NCI-H2227 (cell line): ENCODE measurements at regions not wholly inside any gene's neighbourhood (a gene's known extent, or its start where the extent isn't known, plus 50 kb on each side); places are given as distances from the start of the nearest gene placed in this dataset.

Experiments used
- DNase-seq: peaks from one replicate; lab custom pipeline; 2025; ENCODE audit not compliant: unreplicated experiment; lab: John Stamatoyannopoulos, UW

DNA sequence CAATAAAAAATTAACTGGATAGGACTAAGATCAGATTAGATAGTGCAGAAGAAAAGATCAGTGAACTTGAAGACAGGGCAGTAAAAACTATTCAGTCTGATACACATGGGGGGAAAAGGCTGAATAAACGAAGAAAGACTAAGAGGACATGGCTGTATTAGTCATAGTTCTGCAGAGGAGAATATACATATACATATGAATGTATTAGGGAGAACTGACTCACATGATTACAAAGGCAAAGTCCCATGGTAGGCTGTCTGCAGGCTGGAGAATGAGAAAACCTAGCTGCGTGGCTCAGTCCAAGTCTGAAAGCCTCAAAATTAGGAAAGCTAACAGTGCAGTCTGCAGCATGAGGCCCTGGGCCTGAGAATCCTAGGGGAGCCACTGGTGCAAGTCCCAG lies 98.2 kb upstream of the GNAO1 start:
- DNase-seq, result no peak

GRCh38 chr16:56090076-56090475 lies 101.2 kb upstream of the GNAO1 start:
- no peak for DNase-seq

- DNase-seq, result no peak
Observed at GRCh38 chr16:56087626-56088025, 103.7 kb upstream of the GNAO1 start.

DNA sequence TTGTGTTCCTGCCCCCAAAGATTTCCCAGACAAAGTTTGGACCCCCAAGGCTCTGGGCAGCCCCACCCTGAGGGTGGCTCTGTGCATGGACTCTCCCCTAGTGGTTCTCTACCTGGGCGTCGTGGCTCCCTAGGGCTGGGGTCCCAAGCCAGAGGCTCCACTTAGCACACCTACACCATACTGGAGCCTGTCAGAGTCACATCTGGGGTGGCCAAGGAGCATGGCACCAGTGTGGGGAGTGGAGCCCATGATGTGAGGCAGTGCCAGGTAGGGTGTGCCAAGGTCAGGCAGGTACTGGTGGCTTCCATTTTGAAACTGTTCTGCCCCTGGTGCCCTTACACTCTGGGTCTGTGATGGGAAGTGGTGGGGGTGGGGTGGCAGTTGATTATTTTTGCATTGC lies 109.9 kb upstream of the GNAO1 start:
- DNase-seq, result no peak

GRCh38 chr16:56075732-56076388 lies 115.4 kb upstream of the GNAO1 start:
- no peak for DNase-seq

GRCh38 chr16:56073508-56073907 lies 117.8 kb upstream of the GNAO1 start:
- no peak for DNase-seq

DNA sequence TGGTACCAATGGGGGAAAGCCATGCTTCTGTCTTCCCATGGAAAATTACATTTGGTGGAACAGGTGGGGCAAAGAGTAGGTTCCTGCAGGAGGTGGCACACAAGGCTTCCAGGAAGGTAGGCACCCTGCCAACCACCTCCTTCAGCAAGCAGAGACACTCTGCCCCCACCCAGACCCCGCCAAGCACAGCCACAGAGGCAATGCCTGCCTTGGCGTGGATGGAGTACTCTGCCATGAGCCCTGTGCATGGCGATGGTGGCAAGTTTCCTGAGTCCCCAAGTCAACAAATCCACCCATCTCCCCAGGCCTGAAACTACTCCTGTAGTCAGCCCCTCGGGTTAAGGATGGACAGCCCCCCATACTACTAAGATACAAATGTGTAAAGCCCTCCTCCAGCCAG lies 119.2 kb upstream of the GNAO1 start:
- no peak for DNase-seq

GRCh38 chr16:56068816-56069215 lies 122.5 kb upstream of the GNAO1 start:
- DNase-seq, result no peak

- DNase-seq, result no peak
Observed at GRCh38 chr16:56068314-56068713, 123.0 kb upstream of the GNAO1 start.

DNA sequence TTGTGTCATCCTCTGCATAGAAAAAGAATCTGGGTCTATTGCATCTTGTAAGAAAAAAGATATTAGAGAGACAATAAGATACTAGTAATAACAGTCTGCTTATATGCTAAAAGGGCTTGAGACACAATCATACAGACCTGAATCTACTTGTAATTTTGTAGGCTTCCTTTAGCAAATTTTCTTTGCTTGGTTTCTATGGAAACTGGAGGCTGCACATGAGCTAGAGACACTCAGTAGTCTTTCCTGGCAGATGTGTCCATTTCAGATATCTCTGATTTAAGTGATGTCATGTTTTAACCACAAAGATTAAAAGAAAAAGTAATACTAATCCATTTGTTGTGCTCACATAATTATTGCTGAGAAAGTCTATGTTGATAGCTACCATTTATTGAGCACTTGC lies 123.9 kb upstream of the GNAO1 start:
- DNase-seq, result no peak

DNA sequence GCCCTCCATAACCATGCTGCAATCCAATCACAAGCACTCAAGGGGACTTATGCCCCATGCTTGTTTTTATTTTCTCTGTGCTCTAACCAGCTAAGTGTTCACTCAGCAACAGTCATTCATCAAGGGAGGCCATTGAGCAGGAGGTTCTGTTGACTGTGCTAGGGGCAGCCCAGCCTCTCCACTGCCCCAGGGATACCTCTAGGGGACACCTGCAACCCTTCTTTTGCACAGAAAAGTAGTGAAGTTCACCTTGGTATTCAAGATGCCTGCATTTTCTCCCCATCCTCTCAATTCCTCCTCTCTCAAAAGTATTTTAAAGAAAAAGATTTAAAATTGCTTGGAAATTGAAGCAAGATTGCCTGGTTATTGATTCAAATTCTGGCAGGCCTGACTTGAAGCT lies 124.7 kb upstream of the GNAO1 start:
- DNase-seq, result no peak

GRCh38 chr16:56063111-56063510 lies 128.2 kb upstream of the GNAO1 start:
- DNase-seq, result no peak

GRCh38 chr16:56057151-56057550 lies 134.1 kb upstream of the GNAO1 start:
- DNase-seq, result no peak

DNA sequence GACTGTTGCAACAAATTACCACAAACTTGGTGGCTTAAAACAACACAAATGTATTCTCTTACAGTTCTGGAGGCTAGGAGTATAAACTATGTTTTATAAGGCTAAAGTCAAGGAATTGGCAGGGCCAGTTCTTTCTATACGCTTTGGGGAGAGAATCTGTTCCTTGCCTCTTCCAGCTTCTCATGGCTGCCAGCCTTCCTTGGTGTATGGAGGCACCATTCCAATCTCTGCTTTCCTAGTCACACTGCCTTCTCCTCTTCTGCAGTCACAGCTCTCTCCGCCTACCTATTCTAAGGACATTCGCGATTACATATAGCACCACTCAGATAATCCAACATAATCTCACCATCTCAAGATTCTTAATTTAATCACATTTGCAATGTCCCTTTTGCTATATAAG lies 140.4 kb upstream of the GNAO1 start:
- DNase-seq, result no peak

DNA sequence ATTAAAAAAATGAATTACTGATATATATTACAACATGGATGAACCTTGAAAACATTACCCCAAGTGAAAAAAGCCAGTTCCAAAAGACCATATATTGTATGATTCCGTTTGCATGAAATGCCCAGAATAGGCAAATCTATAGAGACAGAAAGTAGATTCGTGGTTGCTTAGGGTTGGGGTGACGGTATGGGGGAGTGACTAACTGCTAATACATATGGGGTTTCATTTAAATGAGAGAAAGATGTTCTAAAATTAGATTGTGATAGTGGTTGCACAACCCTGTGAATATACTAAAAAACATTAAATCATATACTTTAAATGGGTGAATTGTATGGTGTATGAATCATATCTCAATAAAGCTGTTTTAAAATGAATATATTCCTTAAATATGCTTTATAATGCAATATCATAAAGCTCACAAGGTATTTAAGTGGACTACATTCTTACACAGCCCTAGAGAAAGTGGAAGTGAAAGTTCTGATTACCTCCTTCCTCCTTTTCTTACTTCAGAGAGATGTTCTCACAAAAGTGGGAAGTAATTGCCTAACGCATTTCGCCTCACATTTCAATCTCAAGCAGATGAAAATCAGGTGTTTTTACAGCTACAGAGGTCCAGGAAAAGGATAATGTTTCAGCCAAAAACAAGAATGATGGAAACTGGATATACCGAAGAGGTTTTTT lies 142.7 kb upstream of the GNAO1 start:
- no peak for DNase-seq

DNA sequence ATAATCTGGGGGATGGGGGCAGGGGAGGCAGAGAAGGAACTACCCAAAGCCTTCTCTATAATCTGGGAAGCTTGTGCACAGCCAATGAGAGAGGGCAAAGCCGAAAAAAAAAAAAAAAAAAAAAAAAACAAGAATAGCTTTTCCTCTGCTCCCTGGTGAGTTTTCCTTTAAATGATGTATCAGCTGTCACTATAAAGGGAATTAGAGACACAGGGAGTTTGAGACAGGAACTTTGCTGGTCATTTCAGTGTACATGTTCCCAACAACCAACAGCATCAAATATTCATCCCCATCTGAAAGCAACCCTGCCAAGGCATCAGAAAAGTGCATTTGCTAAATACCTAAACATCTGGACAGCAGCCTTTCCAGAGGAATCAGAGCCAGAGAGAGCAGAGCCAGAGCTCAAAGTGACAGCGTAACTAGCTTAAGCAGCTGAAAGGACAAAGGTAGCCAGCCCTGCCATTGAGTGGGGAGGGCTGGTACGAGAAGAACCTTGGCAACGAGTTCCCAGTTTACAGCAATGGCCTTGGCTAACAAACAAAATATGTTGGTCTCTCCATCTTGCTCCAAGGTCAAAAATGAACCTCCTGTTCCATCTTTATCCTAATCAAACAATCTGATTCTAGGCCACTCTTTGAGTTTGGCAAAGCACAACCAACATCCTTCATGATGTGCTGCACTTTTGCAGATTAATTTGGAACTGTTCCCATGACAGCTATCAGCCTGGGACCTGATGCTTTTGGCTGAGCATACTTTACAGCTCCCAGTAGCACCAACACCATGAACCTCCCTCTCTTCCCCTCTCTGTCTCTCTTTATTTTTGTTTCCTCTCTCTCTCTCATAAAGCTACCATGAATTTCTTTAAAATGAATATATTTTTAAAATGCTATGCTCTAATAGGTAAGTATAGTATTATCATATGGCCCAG lies 143.7 kb upstream of the GNAO1 start:
- DNase-seq, result no peak

DNA sequence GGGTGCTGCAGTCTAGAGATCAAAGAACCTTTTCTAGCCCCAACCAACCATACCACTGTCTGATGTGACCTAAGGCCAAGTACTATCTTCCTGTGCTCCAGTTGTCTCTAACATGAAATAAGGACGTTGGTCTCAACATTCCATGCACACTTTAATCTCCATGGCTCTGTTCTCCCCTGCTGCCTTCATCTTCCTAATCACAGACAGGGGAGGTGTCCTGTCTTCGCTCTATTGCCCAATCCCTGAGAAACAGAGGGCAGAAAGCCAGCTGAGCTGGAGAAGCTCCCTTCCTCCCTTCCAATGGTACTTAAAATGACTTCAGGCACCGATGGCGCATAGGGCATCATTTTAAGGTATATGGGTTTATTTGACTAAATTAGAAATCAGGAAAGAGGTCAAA lies 148.9 kb upstream of the GNAO1 start:
- no peak for DNase-seq

DNA sequence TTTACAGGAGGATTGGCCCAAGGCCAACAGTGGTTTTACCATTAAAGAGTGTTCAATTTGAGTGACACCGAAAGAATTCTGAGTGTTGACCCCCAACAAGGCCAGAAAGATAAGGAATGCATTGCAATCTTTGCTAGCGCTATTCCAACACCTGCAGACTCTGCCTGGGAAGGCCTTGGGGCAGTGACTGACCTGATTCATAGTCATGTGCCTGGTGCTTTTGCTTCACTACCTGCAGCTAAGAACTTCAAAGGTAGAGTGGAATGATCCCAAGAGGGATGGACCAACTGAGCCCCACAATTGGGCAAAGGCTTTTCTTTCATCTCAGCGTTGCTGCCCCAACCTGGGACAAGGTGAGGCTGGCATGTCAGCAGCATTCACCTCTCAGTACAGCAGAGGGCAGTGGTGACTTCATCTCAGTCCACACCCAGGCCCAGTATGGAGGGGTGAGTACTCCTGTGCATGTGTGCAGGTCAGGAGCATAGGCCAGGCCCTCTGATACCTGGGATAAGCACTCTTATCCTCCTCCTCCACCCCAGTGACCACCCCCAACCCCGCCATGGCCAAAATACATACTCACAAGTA lies 149.6 kb upstream of the GNAO1 start:
- DNase-seq, result peak; percentile 31

DNA sequence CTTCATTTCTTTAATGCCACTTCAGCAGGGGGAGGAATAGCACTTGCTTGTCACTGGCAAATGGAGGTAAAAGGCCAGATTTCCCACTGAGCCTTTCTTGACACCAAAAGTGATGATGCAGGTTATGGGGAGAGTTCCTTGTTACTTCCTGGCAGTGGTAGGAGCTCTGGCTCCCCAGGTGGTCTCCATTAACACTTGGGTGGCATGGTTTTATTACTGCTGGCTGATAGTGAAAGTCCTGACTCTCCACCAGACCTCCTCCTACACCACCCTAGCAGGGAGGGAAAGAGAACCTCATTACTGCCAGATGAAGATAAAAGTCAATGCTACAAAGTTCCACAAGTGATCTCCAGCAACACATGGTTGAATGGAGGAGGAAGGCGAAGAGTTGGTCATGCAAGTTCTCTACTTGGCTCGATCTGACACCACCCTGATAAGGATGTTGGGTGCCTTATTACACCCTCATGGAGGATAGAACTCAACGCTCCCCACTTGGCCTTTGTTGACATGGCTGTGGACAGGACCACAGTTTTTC lies 152.7 kb upstream of the GNAO1 start:
- no peak for DNase-seq

GRCh38 chr16:56032072-56032471 lies 156.9 kb upstream of the CES5A start:
- DNase-seq, result no peak

DNA sequence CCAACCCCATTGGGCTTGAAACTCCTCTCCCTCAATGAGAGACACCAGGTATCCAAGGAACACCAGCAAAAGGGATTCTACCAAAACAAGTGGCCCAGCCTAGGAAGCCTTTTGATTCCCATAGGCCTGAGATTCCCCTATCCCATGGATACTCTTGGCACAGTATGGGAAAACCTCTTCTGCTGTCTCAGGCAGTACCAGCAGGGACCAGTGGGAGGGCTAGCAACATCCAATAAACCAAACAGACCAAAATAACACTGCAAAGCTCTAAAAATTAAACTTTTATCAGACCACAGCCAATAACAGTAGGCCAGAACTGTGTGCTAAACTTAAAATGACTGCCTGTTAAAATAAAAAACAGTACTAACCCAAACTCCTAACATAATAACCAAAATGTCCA lies 153.9 kb upstream of the CES5A start:
- no peak for DNase-seq
